ENCODE measurements at regions not wholly inside any gene's neighbourhood (a gene's known extent, or its start where the extent isn't known, plus 50 kb on each side); places are given as distances from the start of the nearest gene placed in this dataset.

DNA sequence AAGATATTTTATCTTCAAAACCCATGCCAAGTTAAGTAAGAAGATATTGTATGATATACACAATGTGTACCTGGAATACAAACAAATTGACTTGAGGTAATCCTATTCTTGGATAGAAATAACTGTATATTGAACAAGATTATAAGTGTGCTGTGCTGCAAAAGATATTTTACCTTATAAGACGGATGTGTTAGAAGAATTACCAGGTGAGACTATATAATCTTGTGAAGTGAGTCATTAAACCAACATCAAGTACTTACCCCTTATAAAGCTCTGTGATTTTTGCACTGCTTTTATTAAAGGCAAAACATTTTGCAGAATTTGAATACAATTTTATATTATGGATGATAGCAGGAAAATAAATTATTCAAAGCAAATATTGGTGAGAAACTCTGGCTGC lies 570.0 kb downstream of the MMUT start:
- no peak for DNase-seq

DNA sequence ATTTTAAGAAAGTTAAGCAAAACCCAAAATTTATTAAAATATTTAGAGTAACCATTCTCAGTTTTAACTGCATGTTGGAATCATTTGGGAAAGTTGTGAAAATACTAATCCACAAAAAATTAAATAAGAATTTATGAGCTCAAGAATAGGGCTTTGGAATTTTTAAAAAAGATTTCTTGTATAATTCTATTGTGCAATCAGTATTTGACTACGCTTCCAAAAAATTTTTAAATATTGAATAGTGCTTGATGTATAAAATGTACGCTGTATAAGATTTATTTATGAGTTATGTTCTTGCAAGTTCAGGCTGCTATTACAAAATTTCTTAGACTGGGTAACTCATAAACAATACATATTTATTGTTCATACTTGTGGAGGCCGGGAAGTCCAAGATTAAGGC lies 571.7 kb downstream of the MMUT start:
- no peak for DNase-seq

DNA sequence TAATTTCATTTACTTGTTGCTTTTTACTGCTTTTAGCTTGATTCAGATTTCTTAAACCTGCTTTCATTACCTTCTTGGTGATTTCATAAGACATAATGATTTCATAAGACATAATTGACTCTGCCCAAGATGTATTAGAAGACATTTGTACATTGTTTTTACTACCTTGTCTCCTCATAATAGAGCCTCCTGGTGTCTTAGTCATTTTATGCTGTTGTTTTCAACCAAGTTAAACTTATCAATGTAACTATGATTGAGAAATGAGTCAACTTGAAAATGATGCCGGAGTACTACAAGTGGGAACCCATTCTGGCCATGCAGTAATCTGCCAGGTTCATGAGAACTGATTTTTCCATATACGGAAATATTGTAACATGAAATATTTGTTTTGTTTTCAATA lies 573.6 kb downstream of the MMUT start:
- no peak for DNase-seq

DNA sequence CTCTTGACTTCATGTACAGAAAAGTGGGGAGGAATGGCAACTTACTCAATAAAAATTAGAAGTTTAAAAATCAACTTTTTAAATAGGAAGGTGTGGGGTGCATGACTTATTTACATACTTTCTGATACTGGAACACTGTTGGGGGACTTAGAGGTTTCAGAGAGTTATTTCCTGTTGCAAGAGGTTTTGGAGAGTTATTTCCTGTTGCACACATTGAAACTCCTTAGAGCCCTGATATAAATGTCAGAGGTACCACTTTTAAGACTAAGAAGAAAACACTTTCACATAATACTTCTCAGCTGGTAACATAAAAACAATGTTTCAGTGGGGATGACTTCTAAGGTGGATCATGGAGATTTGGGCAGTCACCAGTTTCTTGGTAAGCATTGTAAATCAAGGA lies 579.9 kb downstream of the MMUT start:
- no peak for DNase-seq

DNA sequence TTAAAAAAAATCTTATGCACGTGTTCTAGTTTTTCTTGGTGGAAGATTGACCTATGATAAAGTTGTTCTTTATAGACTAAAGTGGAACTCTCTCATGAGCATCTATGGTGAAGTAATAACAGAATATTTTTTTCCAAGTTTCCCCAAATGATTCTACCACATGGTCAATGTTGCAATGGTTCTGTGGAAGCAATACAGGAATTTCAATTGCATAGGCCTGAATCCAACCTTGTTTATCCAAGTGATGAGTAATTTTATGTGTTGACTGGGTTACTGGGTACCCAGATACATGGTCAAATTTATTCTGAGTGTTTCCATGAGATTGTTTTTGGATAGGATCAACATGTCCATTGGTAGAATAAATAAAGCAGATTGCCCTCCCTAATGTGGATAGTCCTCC lies 581.5 kb downstream of the MMUT start:
- DNase-seq = no peak

DNA sequence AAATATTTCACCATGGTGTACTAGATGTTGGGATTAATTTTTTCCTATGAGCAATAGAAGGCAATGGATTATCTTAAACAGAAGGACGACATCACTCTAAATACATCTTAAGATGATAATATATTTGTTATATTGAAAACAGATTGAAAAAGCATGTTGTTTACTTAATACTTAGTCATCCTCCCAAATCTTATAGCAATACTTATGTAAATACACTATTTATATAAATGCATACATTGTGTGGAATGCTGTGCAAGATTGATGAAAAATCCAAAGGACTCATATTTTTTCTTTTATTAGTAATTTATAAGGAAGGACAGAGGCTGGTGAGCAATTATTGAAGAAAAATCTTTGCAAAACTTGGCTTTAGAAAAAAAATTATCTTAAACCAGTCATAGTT lies 593.5 kb downstream of the MMUT start:
- no peak for DNase-seq

DNA sequence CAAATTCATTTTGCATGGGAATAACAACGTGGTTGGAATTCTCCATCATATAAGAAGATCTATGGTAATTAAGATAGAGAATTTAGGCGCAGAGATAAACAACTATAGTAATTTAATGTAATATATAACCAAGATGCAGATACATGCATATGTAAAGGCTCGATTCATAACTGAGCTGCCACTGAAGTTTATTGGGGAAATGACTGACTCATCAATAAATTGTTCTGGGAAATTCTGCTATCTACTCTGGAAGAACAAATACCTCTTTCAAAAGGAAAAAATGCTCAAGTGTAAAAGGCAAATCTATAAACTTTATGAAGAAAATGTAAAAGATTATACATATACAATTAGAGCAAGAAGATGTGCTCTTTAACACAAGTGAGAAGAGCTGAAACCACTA lies 596.4 kb downstream of the MMUT start:
- no peak for DNase-seq

DNA sequence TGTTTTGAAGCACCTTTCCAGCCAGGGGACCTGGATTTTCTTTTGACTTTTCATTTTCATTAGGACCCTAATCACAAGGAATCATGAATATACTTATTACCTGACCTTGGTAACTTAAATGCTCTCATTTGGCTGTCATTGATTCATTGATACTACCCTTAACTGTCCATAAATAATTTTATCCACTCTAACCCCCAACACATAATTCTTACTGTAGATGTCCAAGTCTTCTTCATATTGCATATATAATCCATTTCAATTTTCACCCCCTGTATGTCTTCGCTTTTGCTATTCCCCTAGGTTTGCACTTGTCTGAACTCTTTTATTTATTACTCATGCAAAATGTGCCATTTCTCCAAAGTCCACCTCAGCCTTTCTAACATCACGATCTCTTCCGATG lies 602.9 kb downstream of the MMUT start:
- DNase-seq = no peak

DNA sequence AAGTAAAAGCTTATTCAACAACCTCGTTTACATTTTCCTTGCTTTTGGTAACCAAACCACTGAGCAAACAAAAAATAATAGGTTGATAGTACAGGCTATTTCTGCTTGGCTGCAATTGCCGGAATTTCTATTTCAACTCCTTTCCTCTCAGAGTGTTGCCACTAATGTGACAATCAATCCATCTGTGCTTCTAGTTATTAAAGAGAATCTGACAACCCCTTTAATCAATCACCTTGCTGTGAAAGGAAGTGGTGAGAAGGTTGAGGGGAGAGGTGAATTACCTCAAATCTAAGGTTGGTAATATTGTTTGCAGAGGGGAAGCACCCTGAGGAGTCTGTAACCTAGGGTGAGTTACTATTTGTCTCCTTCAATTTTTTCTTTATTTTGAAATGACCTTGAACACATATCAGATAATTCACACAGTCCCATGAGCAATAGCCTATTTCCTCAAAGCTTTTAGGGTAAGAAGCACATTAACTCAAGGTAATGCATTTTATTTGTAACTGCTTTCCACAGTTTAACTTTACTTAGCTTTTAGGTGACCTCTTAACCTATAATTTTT lies 603.4 kb downstream of the MMUT start:
- no peak for DNase-seq

DNA sequence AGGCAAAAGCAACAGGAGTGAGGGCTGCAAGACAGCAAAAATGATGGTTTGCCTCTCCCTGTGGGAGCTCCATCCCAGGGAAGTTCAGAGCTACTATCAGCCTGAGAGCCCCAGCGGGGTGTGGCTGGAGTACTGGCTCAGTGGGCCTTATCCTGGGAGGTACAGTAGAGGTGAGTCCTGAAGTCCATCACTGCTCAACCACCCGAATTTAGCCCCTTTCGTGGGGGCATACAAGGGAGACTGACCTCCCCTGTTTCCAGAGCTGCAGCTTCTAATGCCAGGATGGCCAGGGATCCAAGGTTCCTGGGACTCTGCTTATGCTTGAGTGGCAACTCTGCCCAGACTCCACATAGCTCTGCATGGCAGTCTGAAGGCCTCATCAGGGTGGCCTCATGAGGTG lies 617.8 kb downstream of the MMUT start:
- DNase-seq = no peak

DNA sequence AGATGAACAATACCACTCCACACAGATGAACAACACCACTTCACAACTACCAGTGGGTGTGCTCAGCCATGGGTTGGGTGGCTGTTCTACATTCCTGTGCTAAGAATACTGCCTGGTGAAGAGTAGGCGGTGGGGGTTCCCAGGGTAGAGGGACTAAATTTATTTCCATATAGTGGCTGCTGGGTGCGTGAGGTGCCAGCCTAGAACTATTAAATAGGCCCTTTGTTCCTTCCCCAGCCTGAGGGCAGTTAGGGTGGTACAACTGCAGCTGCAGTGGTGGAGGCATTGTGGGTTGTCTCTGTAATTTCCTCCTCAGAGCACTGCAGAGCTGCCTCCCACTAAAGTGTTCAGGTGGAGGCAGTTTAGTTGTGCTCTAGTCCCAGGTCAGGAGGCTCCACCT lies 618.4 kb downstream of the MMUT start:
- DNase-seq = no peak

DNA sequence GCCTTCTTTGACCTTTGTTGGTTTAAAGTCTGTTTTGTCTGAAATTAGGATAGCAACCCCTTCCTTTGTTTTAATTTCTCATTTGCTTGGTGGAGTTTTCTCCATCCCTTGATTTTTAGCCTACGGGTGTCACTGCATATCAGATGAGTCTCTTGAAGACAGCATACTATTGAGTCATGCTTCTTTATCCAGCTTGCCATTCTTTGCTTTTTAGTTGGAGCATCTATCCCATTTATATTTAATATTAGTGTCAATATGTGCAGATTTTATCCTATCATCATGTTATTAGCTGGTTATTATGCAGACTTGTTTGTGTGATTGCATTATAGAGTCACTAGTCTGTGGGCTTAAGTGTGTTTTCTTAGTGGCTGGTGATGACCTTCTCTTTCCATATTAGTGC lies 622.2 kb downstream of the MMUT start:
- DNase-seq = no peak

DNA sequence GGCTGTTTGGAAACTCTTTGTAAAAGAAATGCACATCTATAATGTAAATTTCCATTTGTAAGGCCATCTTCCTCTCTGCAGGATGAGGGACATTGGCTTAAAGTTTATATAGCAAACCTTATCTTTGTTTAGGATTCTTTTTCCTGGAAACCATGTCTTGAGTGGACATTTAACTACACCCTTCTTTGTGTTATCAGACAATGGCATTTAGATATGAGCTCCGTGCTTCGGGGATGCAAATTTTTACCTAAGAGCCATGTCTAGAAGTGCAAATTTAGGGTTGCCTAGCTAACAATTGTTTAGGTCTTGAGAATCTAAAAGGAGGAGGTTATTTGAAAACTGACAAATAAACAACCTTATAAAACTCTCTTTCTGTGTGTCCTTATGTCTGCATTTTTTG lies 623.8 kb downstream of the MMUT start:
- DNase-seq = no peak

DNA sequence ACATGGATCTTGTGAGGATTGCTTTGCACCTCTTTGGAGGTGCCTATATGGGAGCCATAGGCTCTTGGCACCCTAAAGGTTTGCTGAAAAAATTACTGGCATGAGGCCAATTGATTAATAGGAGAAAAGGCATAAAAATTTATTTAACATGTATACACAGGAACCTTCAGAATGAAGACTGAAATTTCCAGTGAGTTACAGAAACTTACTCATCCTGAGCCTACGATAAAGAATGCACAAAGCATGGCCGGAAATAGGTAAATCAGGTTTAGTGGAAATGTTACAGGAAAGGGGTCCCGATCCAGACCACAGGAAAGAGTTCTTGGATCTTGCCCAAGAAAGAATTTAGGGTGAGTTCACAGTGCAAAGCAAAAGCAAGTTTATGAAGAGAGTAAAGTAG lies 625.3 kb downstream of the MMUT start:
- no peak for DNase-seq

DNA sequence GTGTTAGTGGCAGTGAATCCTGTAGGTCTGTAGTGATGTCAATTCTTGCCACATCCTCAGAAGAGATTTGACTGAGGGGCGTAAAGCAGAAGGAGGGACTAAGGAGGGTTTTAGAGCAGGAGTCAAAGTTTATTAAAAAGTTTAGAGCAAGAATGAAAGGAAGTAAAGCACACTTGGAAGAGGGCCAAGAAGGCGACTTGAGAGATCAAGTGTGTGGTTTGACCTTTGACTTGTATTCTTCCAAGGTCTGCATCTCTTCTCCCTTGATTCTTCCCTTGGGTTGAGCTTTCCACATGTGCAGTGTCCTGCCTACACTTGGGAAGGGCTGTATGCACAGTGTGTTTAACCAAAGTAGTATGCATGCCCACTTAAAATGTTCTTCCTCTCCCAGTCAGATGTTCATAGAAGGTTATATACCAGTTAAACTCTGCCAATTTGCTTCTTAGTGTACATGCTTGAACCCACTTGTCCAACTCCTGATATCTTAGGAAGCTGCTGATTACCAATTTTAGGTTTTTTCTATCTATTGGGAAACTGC lies 627.6 kb downstream of the MMUT start:
- no peak for DNase-seq

DNA sequence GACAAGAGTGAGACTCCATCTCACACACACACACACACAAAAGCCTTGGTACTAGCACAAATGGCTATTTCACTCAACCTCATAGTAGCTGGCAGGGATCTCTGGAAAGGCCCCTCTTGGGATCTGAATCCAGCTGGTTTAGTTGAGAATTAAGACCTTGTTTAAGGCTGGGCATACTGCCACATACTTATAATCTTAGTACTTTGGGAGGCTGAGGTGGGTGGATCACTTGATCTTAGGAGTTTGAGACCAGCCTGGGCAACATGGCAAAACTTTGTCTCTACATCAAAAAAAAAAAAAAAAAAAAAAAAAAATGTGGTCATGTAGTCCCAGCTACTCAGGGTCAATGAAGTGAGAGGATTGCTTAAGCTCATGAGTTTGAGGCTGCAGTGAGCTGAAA lies 628.3 kb downstream of the MMUT start:
- no peak for DNase-seq

DNA sequence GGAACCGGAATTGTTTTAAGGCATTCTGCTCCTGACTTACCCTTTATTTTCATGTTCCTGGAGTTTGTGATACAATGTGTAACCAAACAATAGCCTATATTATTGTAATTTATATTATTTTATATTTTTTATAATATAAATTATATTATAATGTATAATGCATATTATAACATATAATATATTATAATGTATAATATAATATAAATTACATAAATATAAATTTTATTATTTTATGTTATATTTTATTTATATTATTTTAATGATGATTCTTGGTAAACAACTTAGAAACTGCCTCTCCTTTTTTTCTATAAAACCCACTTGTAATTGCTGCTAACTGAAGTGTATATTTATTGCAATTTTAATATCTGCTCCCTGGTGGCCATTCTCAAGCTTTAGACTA lies 629.1 kb downstream of the MMUT start:
- DNase-seq = no peak

DNA sequence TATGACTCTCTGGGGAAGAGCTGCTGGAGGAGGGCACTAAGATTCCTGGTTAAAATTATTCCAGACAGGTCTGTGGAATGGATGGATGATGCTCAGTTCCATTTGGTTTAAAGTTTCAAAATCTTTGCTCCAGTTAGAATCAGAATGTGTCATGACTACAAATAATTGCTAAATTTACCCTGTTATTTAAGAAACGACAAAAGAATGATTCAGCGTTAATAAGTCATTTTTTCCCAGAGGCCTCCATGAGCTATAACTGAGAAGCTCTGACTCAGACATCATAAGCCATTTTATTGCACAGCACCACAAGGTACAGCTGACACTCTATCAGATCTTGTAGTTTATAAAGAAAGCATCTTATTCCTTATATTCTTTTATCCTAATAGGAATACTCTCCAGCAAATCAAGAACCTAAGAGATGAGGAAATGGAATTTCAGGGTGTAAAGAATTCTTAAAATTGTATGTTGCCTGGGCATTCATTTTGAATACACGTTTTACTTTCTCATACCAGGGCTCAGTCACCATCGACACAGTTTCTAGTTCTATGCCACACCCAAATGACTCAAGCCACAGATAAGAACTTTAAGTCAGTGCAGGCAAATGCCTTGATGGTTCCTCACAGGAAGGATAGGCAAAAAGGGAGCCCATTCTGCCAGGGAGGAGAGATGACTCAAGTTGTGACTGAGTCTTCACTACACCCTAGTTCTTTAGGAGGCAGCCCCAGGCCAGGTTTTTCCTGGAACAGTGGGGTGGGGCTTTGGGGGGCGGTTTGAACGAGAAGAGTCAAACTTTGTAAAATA lies 636.0 kb downstream of the MMUT start:
- DNase-seq = no peak

DNA sequence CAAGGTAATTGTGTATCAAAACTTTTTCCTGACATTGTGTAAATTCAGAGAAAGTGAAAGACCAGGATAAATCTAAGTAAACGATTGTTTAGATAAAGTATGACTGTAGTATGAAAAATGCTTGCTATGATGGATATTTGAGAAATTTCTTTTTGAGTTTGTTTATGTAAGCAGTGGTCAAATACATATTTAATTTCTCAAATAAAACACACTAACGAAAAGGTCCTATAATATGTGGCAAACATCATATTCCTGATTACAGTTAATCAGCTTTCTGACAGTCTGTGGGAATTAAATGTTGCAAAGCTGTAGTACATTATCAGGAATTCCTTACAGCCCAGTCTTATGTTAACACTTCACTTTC lies 636.9 kb downstream of the MMUT start:
- no peak for DNase-seq

DNA sequence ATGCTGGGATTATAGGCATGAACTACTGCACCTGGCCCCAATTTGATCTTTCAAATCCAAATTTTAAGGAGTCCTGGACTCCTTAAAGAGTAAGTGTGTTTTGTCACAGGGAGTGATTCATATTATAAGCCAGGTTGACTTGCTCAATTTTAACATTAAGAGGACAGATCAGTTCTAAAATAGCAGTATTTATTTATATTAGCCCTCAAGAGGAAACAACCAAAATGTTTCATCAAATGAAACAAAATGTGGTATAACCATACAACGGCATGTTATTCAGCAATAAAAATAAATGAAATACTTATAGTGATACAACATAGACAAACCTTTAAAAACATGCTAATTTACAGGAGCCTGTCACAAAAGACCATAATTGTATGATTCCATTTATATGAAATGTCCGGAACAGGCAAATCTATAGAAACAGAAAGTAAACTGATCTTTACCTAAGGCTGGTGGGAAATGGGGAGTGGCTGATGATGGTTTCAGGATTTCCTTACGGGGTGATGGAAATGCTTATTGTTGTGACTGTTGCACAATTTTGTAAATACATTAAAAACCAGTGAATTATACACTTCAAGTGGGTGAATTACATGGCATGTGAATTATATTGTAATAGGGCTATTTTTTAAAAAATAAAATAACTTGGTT lies 637.4 kb downstream of the MMUT start:
- no peak for DNase-seq

DNA sequence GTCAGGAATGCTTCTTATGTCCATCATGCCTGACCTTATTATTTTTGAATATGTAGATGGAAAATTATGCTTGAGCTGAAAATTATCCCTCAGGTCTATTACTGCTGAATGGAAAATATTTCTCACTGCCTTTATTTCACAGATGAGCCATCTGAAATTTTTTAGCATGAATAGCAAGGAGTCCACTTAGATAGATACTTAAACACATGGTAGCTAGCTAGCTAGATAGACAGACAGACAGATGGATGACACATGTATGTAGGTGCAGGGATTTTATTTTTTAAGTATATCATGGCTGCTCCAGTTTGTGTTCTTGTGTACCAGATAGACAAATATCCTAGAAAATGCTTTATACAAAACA lies 645.0 kb downstream of the MMUT start:
- no peak for DNase-seq

DNA sequence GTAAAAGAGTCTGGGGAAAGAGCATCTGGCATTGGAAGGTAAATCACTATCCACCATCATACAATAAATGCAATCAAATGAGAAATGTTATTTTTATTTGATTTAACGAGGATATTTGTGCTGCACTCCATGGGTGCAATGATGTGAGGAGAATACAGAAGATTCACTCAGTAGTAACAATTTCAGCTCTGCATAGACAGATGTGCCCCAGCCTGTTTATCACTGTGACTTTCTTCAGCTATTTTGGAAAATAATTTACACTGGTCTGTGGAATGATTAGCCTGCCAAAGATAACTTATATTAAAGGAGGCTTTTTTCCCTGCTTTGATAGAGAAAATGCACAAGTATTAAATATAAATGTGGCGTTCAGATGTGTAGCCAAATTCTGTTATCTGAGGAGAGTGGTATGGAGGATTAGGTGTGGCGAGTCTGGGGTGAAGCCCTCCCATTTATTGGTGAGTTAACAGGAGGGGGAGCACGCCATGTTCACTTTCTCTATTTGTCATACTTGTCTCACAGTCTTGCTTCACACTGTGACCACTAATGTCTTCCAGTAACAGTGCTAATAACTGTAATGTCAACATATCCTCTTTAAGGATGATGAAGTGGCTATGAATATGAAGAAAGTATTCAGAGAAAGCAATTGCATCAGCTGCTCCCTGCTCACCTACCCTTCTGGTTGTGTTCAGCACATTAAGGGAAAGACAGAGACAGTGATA lies 645.6 kb downstream of the MMUT start:
- DNase-seq = no peak

DNA sequence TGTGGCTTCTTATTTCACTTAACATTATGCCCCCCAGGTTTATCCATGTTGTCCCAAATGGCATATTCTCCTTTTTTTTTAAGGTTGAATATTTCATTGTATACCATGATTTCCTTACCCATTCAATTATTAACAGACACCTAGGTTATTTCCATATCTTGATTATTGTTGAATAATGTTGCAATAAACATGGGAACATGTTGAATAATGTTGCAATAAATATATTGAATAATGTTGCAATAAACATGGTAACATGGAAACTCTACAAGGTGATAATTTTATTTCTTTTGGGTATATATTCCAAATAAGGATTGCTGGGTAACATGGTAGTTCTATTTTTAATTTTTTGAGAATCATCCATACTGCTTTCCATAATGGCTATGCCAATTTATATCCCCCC lies 648.1 kb downstream of the MMUT start:
- DNase-seq = no peak

DNA sequence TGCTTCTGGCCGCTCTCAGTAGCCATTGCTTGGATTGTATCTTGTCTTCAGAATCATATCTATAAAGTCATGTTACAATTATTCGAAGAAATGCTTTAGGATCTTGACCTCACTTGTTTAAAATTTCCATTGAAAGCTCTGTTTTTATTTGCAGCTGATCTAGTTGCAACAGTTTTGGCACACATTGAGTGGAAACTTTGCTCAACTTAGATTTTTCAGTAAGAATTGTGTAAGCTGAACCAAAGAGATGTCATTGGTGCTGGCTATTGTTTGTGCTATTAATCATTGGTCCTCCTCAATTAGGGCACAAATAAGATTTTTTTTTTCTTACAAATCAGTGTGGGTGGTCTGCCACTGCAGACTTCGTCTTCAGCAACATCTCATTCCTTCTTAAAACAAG lies 649.2 kb downstream of the MMUT start:
- DNase-seq = no peak

All from COR-L47 (cell line).